ENCODE measurements at regions not wholly inside any gene's neighbourhood (a gene's known extent, or its start where the extent isn't known, plus 50 kb on each side); places are given as distances from the start of the nearest gene placed in this dataset.

DNA sequence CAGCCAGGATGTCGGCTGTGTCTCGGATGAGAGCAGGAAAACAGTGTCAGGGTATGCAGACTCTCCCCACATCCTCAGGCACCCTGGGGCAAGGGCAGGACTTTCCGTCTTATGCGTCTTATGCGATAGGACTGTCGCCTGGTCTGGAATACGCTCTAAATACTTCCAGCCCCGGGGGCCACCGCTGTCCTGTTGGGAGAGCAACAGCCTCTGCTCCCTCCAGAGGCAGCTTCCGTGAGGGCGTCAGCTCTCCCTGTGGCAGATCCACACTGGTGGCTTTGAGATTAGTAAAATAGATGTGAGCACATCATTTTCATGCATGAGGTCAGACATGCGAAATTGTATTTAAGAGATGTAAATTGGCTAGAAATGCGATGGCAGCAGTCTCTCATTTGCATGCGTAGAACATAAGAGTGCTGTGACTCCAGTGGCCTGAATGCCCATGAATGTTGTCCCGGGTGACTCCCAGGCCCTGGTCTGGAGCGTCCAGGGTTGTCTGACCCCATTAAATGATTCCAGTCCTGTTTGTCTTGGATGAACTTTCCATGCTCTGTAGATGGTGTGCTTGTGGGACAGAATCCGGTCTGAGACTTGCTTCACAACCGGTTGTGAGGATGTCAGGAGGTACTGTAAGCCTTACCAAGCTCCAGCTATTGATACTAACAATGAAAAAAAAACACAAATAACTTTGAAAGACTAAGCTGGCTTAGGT lies 228.2 kb downstream of the SYK start:
- H3K27me3 ChIP-seq (ENCODE audit: insufficient read depth, poor library complexity, severe bottlenecking) = no peaks in the 10 kb centered on the region
- TF ChIP-seq SPI1 (IDR thresholded peaks at IDR 0.05; ENCODE audit: borderline replicate concordance, low read depth) = no peak
- no peak for TF ChIP-seq GABPA (IDR thresholded peaks at IDR 0.05; ENCODE audit: low read depth)
- TF ChIP-seq, protein P1, sequence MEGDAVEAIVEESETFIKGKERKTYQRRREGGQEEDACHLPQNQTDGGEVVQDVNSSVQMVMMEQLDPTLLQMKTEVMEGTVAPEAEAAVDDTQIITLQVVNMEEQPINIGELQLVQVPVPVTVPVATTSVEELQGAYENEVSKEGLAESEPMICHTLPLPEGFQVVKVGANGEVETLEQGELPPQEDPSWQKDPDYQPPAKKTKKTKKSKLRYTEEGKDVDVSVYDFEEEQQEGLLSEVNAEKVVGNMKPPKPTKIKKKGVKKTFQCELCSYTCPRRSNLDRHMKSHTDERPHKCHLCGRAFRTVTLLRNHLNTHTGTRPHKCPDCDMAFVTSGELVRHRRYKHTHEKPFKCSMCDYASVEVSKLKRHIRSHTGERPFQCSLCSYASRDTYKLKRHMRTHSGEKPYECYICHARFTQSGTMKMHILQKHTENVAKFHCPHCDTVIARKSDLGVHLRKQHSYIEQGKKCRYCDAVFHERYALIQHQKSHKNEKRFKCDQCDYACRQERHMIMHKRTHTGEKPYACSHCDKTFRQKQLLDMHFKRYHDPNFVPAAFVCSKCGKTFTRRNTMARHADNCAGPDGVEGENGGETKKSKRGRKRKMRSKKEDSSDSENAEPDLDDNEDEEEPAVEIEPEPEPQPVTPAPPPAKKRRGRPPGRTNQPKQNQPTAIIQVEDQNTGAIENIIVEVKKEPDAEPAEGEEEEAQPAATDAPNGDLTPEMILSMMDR (IDR thresholded peaks at IDR 0.05; ENCODE audit: insufficient read depth, low read length) = no peak
- no peak for TF ChIP-seq POLR2AphosphoS5 (IDR thresholded peaks at IDR 0.05; ENCODE audit: low read depth)
- TF ChIP-seq, protein P2, sequence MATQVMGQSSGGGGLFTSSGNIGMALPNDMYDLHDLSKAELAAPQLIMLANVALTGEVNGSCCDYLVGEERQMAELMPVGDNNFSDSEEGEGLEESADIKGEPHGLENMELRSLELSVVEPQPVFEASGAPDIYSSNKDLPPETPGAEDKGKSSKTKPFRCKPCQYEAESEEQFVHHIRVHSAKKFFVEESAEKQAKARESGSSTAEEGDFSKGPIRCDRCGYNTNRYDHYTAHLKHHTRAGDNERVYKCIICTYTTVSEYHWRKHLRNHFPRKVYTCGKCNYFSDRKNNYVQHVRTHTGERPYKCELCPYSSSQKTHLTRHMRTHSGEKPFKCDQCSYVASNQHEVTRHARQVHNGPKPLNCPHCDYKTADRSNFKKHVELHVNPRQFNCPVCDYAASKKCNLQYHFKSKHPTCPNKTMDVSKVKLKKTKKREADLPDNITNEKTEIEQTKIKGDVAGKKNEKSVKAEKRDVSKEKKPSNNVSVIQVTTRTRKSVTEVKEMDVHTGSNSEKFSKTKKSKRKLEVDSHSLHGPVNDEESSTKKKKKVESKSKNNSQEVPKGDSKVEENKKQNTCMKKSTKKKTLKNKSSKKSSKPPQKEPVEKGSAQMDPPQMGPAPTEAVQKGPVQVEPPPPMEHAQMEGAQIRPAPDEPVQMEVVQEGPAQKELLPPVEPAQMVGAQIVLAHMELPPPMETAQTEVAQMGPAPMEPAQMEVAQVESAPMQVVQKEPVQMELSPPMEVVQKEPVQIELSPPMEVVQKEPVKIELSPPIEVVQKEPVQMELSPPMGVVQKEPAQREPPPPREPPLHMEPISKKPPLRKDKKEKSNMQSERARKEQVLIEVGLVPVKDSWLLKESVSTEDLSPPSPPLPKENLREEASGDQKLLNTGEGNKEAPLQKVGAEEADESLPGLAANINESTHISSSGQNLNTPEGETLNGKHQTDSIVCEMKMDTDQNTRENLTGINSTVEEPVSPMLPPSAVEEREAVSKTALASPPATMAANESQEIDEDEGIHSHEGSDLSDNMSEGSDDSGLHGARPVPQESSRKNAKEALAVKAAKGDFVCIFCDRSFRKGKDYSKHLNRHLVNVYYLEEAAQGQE (IDR thresholded peaks at IDR 0.05; ENCODE audit: insufficient replicate concordance, low read depth) = no peak
- no peak overlapping the region for H3K27ac ChIP-seq (replicated peaks)
- no peak overlapping the region for H3K4me3 ChIP-seq (replicated peaks; ENCODE audit: insufficient read depth, low read length)
- DNase-seq (ENCODE audit: low read depth in 1 of 2, low spot score in 1 of 2) = no peak

DNA sequence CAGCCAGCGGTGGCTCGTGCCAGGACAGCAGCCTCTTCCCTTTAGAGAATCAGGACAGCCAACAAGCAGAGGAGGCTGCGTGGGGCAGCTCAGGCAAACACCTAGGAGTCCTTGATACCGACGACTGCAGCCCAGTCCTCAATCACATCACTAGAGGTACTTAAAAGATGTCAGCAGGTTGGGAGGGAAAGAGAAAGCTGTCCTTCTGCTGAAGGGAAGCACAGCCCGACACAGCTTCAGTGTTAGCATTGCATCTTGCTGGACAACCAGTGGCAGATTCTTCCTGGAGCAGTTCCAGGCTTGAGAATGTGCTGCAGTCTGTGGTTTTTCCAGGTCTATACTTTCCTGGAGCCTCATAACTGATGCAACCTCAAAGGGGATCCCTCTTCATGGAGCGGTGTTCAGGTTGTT lies 230.5 kb downstream of the SYK start:
- no peak for DNase-seq (ENCODE audit: low read depth in 1 of 2, low spot score in 1 of 2)
- TF ChIP-seq POLR2AphosphoS5 (IDR thresholded peaks at IDR 0.05; ENCODE audit: low read depth) (no peak), GABPA (IDR thresholded peaks at IDR 0.05; ENCODE audit: low read depth) (no peak), SPI1 (IDR thresholded peaks at IDR 0.05; ENCODE audit: borderline replicate concordance, low read depth) (no peak)
- TF ChIP-seq, protein P1 (IDR thresholded peaks at IDR 0.05; ENCODE audit: insufficient read depth, low read length) = no peak
- TF ChIP-seq, protein P2 (IDR thresholded peaks at IDR 0.05; ENCODE audit: insufficient replicate concordance, low read depth) = no peak
- Histone ChIP-seq H3K27ac (replicated peaks) (no peak overlapping the region), H3K27me3 (ENCODE audit: insufficient read depth, poor library complexity, severe bottlenecking) (no peaks in the 10 kb centered on the region), H3K4me3 (replicated peaks; ENCODE audit: insufficient read depth, low read length) (no peak overlapping the region)

DNA sequence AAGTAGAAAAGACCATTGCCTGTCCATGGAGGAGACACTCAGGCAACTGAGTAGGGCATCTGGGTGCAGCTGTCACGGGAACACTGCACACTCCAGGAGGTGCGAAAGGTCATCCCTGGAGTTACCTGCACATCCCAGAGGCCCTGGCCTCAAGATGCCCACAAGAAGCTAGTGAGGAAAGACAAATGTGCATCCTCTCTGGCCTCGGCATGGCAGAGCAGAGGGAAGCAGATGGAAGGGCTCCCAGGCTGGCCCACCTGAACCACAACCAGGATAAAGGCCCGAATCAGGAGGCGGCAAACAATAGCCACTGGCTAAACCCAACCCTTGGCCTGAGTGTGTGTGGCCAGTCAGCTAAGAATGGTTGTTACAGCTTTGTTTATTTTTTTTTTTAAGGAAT lies 231.7 kb downstream of the SYK start:
- H3K27me3 ChIP-seq (ENCODE audit: insufficient read depth, poor library complexity, severe bottlenecking) = no peaks in the 10 kb centered on the region
- H3K4me3 ChIP-seq (replicated peaks; ENCODE audit: insufficient read depth, low read length) = no peak overlapping the region
- no peak overlapping the region for H3K27ac ChIP-seq (replicated peaks)
- TF ChIP-seq GABPA (IDR thresholded peaks at IDR 0.05; ENCODE audit: low read depth) = no peak
- no peak for TF ChIP-seq POLR2AphosphoS5 (IDR thresholded peaks at IDR 0.05; ENCODE audit: low read depth)
- TF ChIP-seq, protein P2 (IDR thresholded peaks at IDR 0.05; ENCODE audit: insufficient replicate concordance, low read depth) = no peak
- TF ChIP-seq SPI1 (IDR thresholded peaks at IDR 0.05; ENCODE audit: borderline replicate concordance, low read depth) = no peak
- TF ChIP-seq, protein P1 (IDR thresholded peaks at IDR 0.05; ENCODE audit: insufficient read depth, low read length) = no peak
- DNase-seq (ENCODE audit: low read depth in 1 of 2, low spot score in 1 of 2) = no peak

Measured in HL-60 (cell line).